Stomach (tissue), 4 donors: ENCODE measurements at regions not wholly inside any gene's neighbourhood (a gene's known extent, or its start where the extent isn't known, plus 50 kb on each side); places are given as distances from the start of the nearest gene placed in this dataset.

Experiments
- CTCF ChIP-seq, 7 experiments: fragments of 450-650 bp in 4 of 7; fragments of 200-600 bp in 3 of 7; sonication (generic) in 3 of 7; IDR thresholded peaks; one replicate each; pipeline ENCODE4 v1.5.1; 2016 to 2019; ENCODE audit warnings: antibody characterized with exemption in 7 of 7, control low read depth in 2 of 7, mild to moderate bottlenecking in 1 of 7
- POLR2A ChIP-seq, 4 donors: fragments of 450-650 bp; IDR thresholded peaks; one replicate each; pipeline ENCODE4 v1.6.1; 2016; ENCODE audit warnings: antibody characterized with exemption in 4 of 4, control low read depth in 2 of 4, mild to moderate bottlenecking in 1 of 4, moderate library complexity in 1 of 4
- POLR2AphosphoS5 ChIP-seq, 3 donors: sonication (generic); formaldehyde crosslinking; IDR thresholded peaks; one replicate each; pipeline ENCODE4 v1.6.1; 2016; ENCODE audit warnings: antibody characterized with exemption in 3 of 3

GRCh38 chr1:209074575-209075250, 508.8 kb upstream of the CAMK1G start:
- TF ChIP-seq POLR2A (IDR thresholded peaks at IDR 0.05) (no peak), CTCF (IDR thresholded peaks at IDR 0.05) (no peak), POLR2AphosphoS5 (IDR thresholded peaks at IDR 0.05) (no peak)
